GM10266 (cell line): ENCODE measurements at regions not wholly inside any gene's neighbourhood (a gene's known extent, or its start where the extent isn't known, plus 50 kb on each side); places are given as distances from the start of the nearest gene placed in this dataset.

Source experiments
- DNase-seq: peaks from one replicate; pipeline ENCODE4 v3.0.0; 2012; ENCODE audit errors: extremely low spot score
- CTCF ChIP-seq: IDR thresholded peaks from 2 replicates; pipeline ENCODE4 v1.5.1; 2012; ENCODE audit warnings: mild to moderate bottlenecking, low read depth; ENCODE audit not compliant: control insufficient read depth, insufficient read depth; ENCODE audit errors: missing control alignments

- DNase-seq, result no peak
- no peak for TF ChIP-seq CTCF
Measured at GRCh38 chr2:10971161-10971887, 59.6 kb downstream of the KCNF1 start.

GRCh38 chr2:10971888-10972260 is 60.1 kb downstream of the KCNF1 start:
- no peak for TF ChIP-seq CTCF
- no peak for DNase-seq

- TF ChIP-seq CTCF, result no peak
- DNase-seq, result no peak
Measured at GRCh38 chr2:10972683-10973433, 61.1 kb downstream of the KCNF1 start.

GRCh38 chr2:10973766-10974165 is 62.0 kb downstream of the KCNF1 start:
- no peak for DNase-seq
- no peak for TF ChIP-seq CTCF

GRCh38 chr2:10977003-10977402 is 65.3 kb downstream of the KCNF1 start:
- no peak for DNase-seq

GRCh38 chr2:10977621-10978020 is 65.9 kb downstream of the KCNF1 start:
- no peak for DNase-seq
- no peak for TF ChIP-seq CTCF

More at GRCh38 chr2:10977003-10977402, 65.3 kb downstream of the KCNF1 start:
- no peak for TF ChIP-seq CTCF

GRCh38 chr2:10978090-10978670 is 66.4 kb downstream of the KCNF1 start:
- no peak for DNase-seq
- TF ChIP-seq CTCF, result no peak
